Adrenal gland (tissue), 5 donors: ENCODE measurements at regions not wholly inside any gene's neighbourhood (a gene's known extent, or its start where the extent isn't known, plus 50 kb on each side); places are given as distances from the start of the nearest gene placed in this dataset.

ENCODE experiments used
- POLR2A ChIP-seq, 2 donors: fragments of 450-650 bp; IDR thresholded peaks; one replicate each; pipeline ENCODE4 v1.6.1; 2017; ENCODE audit warnings: antibody characterized with exemption in 2 of 2, mild to moderate bottlenecking in 2 of 2, moderate library complexity in 1 of 2
- TF ChIP-seq, protein P1 (sequence below), 6 experiments: fragments of 450-650 bp in 4 of 6; fragments of 200-600 bp in 2 of 6; sonication (generic) in 1 of 6; IDR thresholded peaks; 1 replicate in 5 of 6; 2 replicates in 1 of 6; pipeline versions ENCODE4 v1.5.1 to v1.8.0; 2016 to 2021; ENCODE audit warnings: antibody characterized with exemption in 6 of 6, mild to moderate bottlenecking in 2 of 6, moderate library complexity in 1 of 6
- donor health status: DM: no; HTN: no; CAD: no.

DNA sequence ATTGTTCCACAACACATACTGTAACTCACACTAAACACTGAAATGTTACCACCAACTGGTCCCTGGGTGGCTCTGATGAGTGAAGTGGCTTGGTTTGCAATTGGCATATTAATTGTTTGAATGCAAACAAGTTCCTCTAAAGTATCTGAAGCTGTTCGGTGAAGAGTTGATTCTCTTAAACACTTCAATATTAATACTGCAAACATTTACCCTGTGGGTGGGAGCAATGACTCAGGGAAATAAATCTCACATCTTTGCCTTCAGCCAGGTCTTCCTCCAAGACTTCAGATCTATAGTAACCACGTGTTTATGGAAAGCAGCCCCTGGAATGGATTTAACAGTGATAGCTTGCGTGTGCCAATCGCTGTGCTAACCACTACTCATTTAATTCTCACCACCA, 176.0 kb downstream of the MAFB start:
- TF ChIP-seq POLR2A (IDR thresholded peaks at IDR 0.05) = no peak
- TF ChIP-seq, protein P1, sequence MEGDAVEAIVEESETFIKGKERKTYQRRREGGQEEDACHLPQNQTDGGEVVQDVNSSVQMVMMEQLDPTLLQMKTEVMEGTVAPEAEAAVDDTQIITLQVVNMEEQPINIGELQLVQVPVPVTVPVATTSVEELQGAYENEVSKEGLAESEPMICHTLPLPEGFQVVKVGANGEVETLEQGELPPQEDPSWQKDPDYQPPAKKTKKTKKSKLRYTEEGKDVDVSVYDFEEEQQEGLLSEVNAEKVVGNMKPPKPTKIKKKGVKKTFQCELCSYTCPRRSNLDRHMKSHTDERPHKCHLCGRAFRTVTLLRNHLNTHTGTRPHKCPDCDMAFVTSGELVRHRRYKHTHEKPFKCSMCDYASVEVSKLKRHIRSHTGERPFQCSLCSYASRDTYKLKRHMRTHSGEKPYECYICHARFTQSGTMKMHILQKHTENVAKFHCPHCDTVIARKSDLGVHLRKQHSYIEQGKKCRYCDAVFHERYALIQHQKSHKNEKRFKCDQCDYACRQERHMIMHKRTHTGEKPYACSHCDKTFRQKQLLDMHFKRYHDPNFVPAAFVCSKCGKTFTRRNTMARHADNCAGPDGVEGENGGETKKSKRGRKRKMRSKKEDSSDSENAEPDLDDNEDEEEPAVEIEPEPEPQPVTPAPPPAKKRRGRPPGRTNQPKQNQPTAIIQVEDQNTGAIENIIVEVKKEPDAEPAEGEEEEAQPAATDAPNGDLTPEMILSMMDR (IDR thresholded peaks at IDR 0.05) = no peak
